GM12878 (cell line): ENCODE measurements at regions not wholly inside any gene's neighbourhood (a gene's known extent, or its start where the extent isn't known, plus 50 kb on each side); places are given as distances from the start of the nearest gene placed in this dataset.

ENCODE experiments used
- ATAC-seq: fragments of 200-7000 bp; cut with Tn5 transposase; 3 replicates; pipeline ENCODE4 v1.9.1; 2020; ENCODE audit warnings: mild to moderate bottlenecking, moderate library complexity
- BruUV-seq: library from RNA; stranded (reverse); fragments of 400-500 nt; replicated peaks from 2 replicates; lab custom pipeline; 2021; lab: Mats Ljungman, UMichigan
- CTCF ChIA-PET: fragments of 300-600 bp; sonication (Branson Sonifier 250); formaldehyde crosslinking; extraction: SDS; loops from one replicate; lab custom pipeline; 2021; ENCODE audit warnings: inconsistent platforms; lab: Yijun Ruan, JAX
- POLR2A ChIA-PET: fragments of 350-600 bp; formaldehyde crosslinking; extraction: SDS; loops from one replicate; lab custom pipeline; 2021; ENCODE audit warnings: inconsistent platforms; lab: Charles Lee
- RAD21 ChIA-PET: fragments of 300-600 bp; sonication (Branson Sonifier 250); formaldehyde crosslinking; loops from one replicate; lab custom pipeline; 2023; ENCODE audit warnings: antibody characterized with exemption; ENCODE audit not compliant: unreplicated experiment; lab: Charles Lee
- SMC1A ChIA-PET: fragments of 300-600 bp; sonication (Branson Sonifier 250); formaldehyde crosslinking; loops from one replicate; lab custom pipeline; 2023; ENCODE audit not compliant: unreplicated experiment, uncharacterized antibody; lab: Charles Lee
- DNase-seq: peaks from one replicate; pipeline ENCODE4 v3.0.0-alpha.2; 2011; ENCODE audit warnings: low read depth, low spot score
- FAIRE-seq: peaks from 3 replicates; lab custom pipeline; 2011; peaks lifted over from hg19 to GRCh38; lab: Jason Lieb, UNC
- H2AFZ ChIP-seq: 2 replicates; pipeline ENCODE4 v1.6.0; 2011; ENCODE audit warnings: low read depth, low read length, control low read depth; ENCODE audit not compliant: control insufficient read depth
- H3K27ac ChIP-seq: 2 replicates; pipeline ENCODE4 v1.5.1; 2011; ENCODE audit warnings: control low read depth; ENCODE audit not compliant: control insufficient read depth, insufficient read depth
- H3K27me3 ChIP-seq, 2 experiments: replicated peaks in 1 of 2; 2 replicates each; pipeline versions ENCODE4 v1.6.0 to v1.6.1; 2011; ENCODE audit warnings: low read length in 1 of 2; ENCODE audit not compliant: control insufficient read depth in 2 of 2, insufficient read depth in 2 of 2
- H3K36me3 ChIP-seq, 2 experiments: 2 replicates each; pipeline ENCODE4 v1.5.1; 2011; ENCODE audit warnings: low read length in 1 of 2; ENCODE audit not compliant: control insufficient read depth in 2 of 2, insufficient read depth in 2 of 2
- H3K4me1 ChIP-seq: 2 replicates; pipeline ENCODE4 v1.6.1; 2011; ENCODE audit warnings: mild to moderate bottlenecking, low read length, moderate library complexity, mixed read lengths; ENCODE audit not compliant: control insufficient read depth, insufficient read depth
- H3K4me2 ChIP-seq: 2 replicates; pipeline ENCODE4 v1.6.0; 2011; ENCODE audit warnings: control low read depth; ENCODE audit not compliant: control insufficient read depth, insufficient read depth
- H3K4me3 ChIP-seq: fragments of 200-600 bp; sonication (generic); 2 replicates; pipeline ENCODE4 v1.5.1; 2016
- H3K79me2 ChIP-seq: 2 replicates; pipeline ENCODE4 v1.6.0; 2011; ENCODE audit warnings: low read length; ENCODE audit not compliant: control insufficient read depth, insufficient read depth
- H3K9ac ChIP-seq: 2 replicates; pipeline ENCODE4 v1.8.0; 2011; ENCODE audit warnings: low read length, control low read depth, mixed read lengths; ENCODE audit not compliant: control insufficient read depth, insufficient read depth
- H3K9me3 ChIP-seq: replicated peaks from 3 replicates; pipeline ENCODE4 v1.5.1; 2011; ENCODE audit warnings: mild to moderate bottlenecking, low read length; ENCODE audit not compliant: control insufficient read depth, insufficient read depth
- H4K20me1 ChIP-seq: 2 replicates; pipeline ENCODE4 v1.6.0; 2011; ENCODE audit not compliant: control insufficient read depth, insufficient read depth
- CTCF ChIP-seq, 3 experiments: IDR thresholded peaks in 2 of 3; conservative IDR thresholded peaks in 1 of 3; 2 replicates each; pipeline ENCODE4 v1.5.1; 2011; ENCODE audit warnings: low read depth in 3 of 3, low read length in 3 of 3, mild to moderate bottlenecking in 3 of 3, control low read depth in 2 of 3, moderate library complexity in 2 of 3, inconsistent platforms in 1 of 3, mixed read lengths in 1 of 3; ENCODE audit not compliant: control insufficient read depth in 2 of 3, insufficient read depth in 1 of 3; ENCODE audit errors: extremely low read depth in 1 of 3
- LARP7 ChIP-seq: fragments of 450-650 bp; IDR thresholded peaks from 2 replicates; pipeline ENCODE4 v1.6.1; 2017; ENCODE audit warnings: mild to moderate bottlenecking
- MEF2A ChIP-seq: IDR thresholded peaks from 2 replicates; pipeline ENCODE4 v1.6.1; 2011; ENCODE audit warnings: low read depth, mild to moderate bottlenecking, low read length, moderate library complexity; ENCODE audit not compliant: insufficient read depth
- NFYA ChIP-seq: IDR thresholded peaks from 2 replicates; pipeline ENCODE4 v1.6.1; 2011; ENCODE audit warnings: low read depth, mild to moderate bottlenecking, low read length, improper control_type of control experiment, borderline replicate concordance
- SIX5 ChIP-seq: IDR thresholded peaks from 2 replicates; pipeline ENCODE4 v1.6.1; 2011; ENCODE audit warnings: mild to moderate bottlenecking, low read depth, low read length, moderate library complexity; ENCODE audit not compliant: severe bottlenecking
- ZBTB33 ChIP-seq: fragments of 450-650 bp; IDR thresholded peaks from 2 replicates; pipeline ENCODE4 v1.6.1; 2017; ENCODE audit warnings: mild to moderate bottlenecking
- ZNF687 ChIP-seq: fragments of 450-650 bp; IDR thresholded peaks from 2 replicates; pipeline ENCODE4 v1.6.1; 2017; ENCODE audit warnings: mild to moderate bottlenecking, moderate library complexity
- ZSCAN29 ChIP-seq: fragments of 450-650 bp; IDR thresholded peaks from 2 replicates; pipeline ENCODE4 v1.6.1; 2017; ENCODE audit warnings: mild to moderate bottlenecking, moderate library complexity
- WGBS: methylation state at CpG from one replicate; pipeline ENCODE4 v1.1.6; 2016; ENCODE audit warnings: low lambda C conversion rate; ENCODE audit not compliant: insufficient replicate concordance, insufficient coverage; ENCODE audit errors: missing lambda C conversion rate; 5-methylcytosine and 5-hydroxymethylcytosine counted together
- in situ Hi-C: fragments of 300-500 bp; cut with MboI; formaldehyde crosslinking; loops from 9 replicates; pipeline ENCODE4 v1.14.3; 2018; ENCODE audit warnings: mixed read lengths
- intact Hi-C: fragments of 100-400 bp; cut with micrococcal nuclease; formaldehyde crosslinking; loops from one replicate; pipeline ENCODE4 v1.14.2; 2022; ENCODE audit not compliant: unreplicated experiment
- TF ChIP-seq, protein P1 (sequence below): fragments of 450-650 bp; IDR thresholded peaks from 2 replicates; pipeline ENCODE4 v1.6.1; 2017; ENCODE audit warnings: antibody characterized with exemption, mild to moderate bottlenecking, moderate library complexity
- TF ChIP-seq, protein P2 (sequence below): fragments of 450-650 bp; formaldehyde crosslinking; IDR thresholded peaks from 2 replicates; pipeline ENCODE4 v1.4.0; 2022; ENCODE audit warnings: mild to moderate bottlenecking, moderate library complexity

GRCh38 chrX:38505583-38505982, 55.8 kb upstream of the TSPAN7 start:
- Histone ChIP-seq H3K79me2 (no peaks in the 10 kb centered on the region), H3K4me2 (no peak overlapping the region), H3K9ac (no peak overlapping the region), H2AFZ (no peak overlapping the region), H3K9me3 (no peaks in the 10 kb centered on the region), H3K4me1 (no peaks in the 10 kb centered on the region), H3K4me3 (no peak overlapping the region), H3K27ac (no peak overlapping the region), H3K36me3 (no peaks in the 10 kb centered on the region), H4K20me1 (no peaks in the 10 kb centered on the region), H3K27me3 (no peaks in the 10 kb centered on the region)
- no peak for FAIRE-seq
- ATAC-seq = no peak
- POLR2A ChIA-PET = no interaction called here
- intact Hi-C loops = no loop called here
- no peak for DNase-seq
- RAD21 ChIA-PET = no interaction called here
- WGBS = 0% methylated on average over 1 of the region's 1 CpG
- CTCF ChIA-PET = no interaction called here
- in situ Hi-C loops = no loop called here
- SMC1A ChIA-PET = no interaction called here
- no TSS peak for BruUV-seq
- no peak for TF ChIP-seq LARP7
- TF ChIP-seq, protein P1, sequence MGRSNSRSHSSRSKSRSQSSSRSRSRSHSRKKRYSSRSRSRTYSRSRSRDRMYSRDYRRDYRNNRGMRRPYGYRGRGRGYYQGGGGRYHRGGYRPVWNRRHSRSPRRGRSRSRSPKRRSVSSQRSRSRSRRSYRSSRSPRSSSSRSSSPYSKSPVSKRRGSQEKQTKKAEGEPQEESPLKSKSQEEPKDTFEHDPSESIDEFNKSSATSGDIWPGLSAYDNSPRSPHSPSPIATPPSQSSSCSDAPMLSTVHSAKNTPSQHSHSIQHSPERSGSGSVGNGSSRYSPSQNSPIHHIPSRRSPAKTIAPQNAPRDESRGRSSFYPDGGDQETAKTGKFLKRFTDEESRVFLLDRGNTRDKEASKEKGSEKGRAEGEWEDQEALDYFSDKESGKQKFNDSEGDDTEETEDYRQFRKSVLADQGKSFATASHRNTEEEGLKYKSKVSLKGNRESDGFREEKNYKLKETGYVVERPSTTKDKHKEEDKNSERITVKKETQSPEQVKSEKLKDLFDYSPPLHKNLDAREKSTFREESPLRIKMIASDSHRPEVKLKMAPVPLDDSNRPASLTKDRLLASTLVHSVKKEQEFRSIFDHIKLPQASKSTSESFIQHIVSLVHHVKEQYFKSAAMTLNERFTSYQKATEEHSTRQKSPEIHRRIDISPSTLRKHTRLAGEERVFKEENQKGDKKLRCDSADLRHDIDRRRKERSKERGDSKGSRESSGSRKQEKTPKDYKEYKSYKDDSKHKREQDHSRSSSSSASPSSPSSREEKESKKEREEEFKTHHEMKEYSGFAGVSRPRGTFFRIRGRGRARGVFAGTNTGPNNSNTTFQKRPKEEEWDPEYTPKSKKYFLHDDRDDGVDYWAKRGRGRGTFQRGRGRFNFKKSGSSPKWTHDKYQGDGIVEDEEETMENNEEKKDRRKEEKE = no peak
- no peak for TF ChIP-seq ZNF687
- no peak for TF ChIP-seq CTCF (IDR thresholded peaks at IDR 0.05 in 2 of 3, conservative IDR thresholded peaks at IDR 0.05 in 1 of 3; ENCODE audit: control insufficient read depth in 2 of 3, extremely low read depth in 1 of 3, insufficient read depth in 1 of 3, low read depth in 3 of 3, low read length in 3 of 3)
- no peak for TF ChIP-seq ZSCAN29
- TF ChIP-seq ZBTB33 = no peak
- no peak for TF ChIP-seq SIX5
- TF ChIP-seq NFYA = no peak
- TF ChIP-seq, protein P2, sequence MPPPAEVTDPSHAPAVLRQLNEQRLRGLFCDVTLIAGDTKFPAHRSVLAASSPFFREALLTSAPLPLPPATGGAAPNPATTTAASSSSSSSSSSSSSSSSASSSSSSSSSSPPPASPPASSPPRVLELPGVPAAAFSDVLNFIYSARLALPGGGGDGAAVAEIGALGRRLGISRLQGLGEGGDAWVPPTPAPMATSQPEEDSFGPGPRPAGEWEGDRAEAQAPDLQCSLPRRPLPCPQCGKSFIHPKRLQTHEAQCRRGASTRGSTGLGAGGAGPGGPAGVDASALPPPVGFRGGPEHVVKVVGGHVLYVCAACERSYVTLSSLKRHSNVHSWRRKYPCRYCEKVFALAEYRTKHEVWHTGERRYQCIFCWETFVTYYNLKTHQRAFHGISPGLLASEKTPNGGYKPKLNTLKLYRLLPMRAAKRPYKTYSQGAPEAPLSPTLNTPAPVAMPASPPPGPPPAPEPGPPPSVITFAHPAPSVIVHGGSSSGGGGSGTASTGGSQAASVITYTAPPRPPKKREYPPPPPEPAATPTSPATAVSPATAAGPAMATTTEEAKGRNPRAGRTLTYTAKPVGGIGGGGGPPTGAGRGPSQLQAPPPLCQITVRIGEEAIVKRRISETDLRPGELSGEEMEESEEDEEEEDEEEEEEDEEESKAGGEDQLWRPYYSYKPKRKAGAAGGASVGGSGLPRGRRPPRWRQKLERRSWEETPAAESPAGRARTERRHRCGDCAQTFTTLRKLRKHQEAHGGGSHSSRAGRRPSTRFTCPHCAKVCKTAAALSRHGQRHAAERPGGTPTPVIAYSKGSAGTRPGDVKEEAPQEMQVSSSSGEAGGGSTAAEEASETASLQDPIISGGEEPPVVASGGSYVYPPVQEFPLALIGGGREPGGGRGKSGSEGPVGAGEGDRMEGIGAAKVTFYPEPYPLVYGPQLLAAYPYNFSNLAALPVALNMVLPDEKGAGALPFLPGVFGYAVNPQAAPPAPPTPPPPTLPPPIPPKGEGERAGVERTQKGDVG (CRISPR knock-in tag) = no peak
- TF ChIP-seq MEF2A = no peak
- TF ChIP-seq, all 136 proteins: peak for 0
